Smooth muscle cell (in vitro differentiated cells): ENCODE measurements at regions not wholly inside any gene's neighbourhood (a gene's known extent, or its start where the extent isn't known, plus 50 kb on each side); places are given as distances from the start of the nearest gene placed in this dataset.
"Not testable (repeated sequence)": the region's sequence is repeated elsewhere in the genome, so short reads cannot be mapped to it uniquely, and the experiment has no call there.

ENCODE experiments used
- DNase-seq: peaks from one replicate; lab custom pipeline; 2025; ENCODE audit not compliant: unreplicated experiment; lab: John Stamatoyannopoulos, UW
- H2AFZ ChIP-seq: fragments of 200-600 bp; sonication (generic); 2 replicates; pipeline ENCODE4 v1.6.0; 2016; ENCODE audit warnings: antibody characterized with exemption, low read depth, mild to moderate bottlenecking
- H3F3A ChIP-seq: fragments of 200-600 bp; sonication (generic); 2 replicates; pipeline ENCODE4 v1.6.0; 2017; ENCODE audit warnings: antibody characterized with exemption, low read depth
- H3K27ac ChIP-seq: fragments of 200-600 bp; sonication (generic); 2 replicates; pipeline ENCODE4 v1.5.1; 2016; ENCODE audit warnings: low read depth, mild to moderate bottlenecking
- H3K27me3 ChIP-seq: fragments of 200-600 bp; sonication (generic); 2 replicates; pipeline ENCODE4 v1.6.1; 2016; ENCODE audit warnings: low read depth, mild to moderate bottlenecking
- H3K36me3 ChIP-seq: fragments of 200-600 bp; sonication (generic); 2 replicates; pipeline ENCODE4 v1.5.1; 2016; ENCODE audit warnings: low read depth
- H3K4me1 ChIP-seq: fragments of 200-600 bp; sonication (generic); 2 replicates; pipeline ENCODE4 v1.5.1; 2016; ENCODE audit warnings: low read depth
- H3K4me2 ChIP-seq: fragments of 200-600 bp; sonication (generic); 2 replicates; pipeline ENCODE4 v1.6.0; 2016; ENCODE audit warnings: mild to moderate bottlenecking
- H3K4me3 ChIP-seq: fragments of 200-600 bp; sonication (generic); 2 replicates; pipeline ENCODE4 v1.5.1; 2016; ENCODE audit warnings: mild to moderate bottlenecking
- H3K79me2 ChIP-seq: fragments of 200-600 bp; sonication (generic); 2 replicates; pipeline ENCODE4 v1.6.0; 2016; ENCODE audit warnings: low read depth, mild to moderate bottlenecking
- H3K9ac ChIP-seq: fragments of 200-600 bp; sonication (generic); 2 replicates; pipeline ENCODE4 v1.6.0; 2016; ENCODE audit warnings: low read depth
- H3K9me3 ChIP-seq: fragments of 200-600 bp; sonication (generic); replicated peaks from 2 replicates; pipeline ENCODE4 v1.5.1; 2016; ENCODE audit warnings: low read depth
- H4K20me1 ChIP-seq: fragments of 200-600 bp; sonication (generic); 2 replicates; pipeline ENCODE4 v1.6.0; 2016; ENCODE audit warnings: low read depth
- WGBS: methylation state at CpG from one replicate; pipeline ENCODE4 v1.1.7; 2016; ENCODE audit warnings: low lambda C conversion rate; 5-methylcytosine and 5-hydroxymethylcytosine counted together
- TF ChIP-seq, protein P1 (sequence below): fragments of 200-600 bp; sonication (generic); IDR thresholded peaks from 2 replicates; pipeline ENCODE4 v1.5.1; 2017; ENCODE audit warnings: borderline replicate concordance, mild to moderate bottlenecking, antibody characterized with exemption; ENCODE audit not compliant: insufficient read depth, poor library complexity, severe bottlenecking

DNA sequence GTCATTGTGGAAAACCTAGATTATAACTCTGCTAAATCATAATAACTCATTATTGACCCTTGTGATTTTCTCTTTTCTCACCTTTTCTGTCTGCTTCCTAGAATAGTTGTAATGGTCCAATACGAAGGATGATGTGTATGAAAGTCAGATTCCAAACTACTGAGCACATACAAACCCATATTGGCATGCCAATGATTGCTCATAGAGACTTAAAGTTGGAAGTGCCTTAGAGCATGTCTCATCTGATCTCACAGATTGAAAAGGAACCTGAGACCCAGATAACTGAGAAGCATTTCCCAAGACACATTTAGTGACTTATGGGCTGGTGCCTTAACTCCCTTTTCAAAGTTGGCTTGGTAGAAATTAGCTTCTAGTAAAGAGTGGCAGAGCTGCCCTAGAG is 594.3 kb downstream of the REEP3 start:
- TF ChIP-seq, protein P1, sequence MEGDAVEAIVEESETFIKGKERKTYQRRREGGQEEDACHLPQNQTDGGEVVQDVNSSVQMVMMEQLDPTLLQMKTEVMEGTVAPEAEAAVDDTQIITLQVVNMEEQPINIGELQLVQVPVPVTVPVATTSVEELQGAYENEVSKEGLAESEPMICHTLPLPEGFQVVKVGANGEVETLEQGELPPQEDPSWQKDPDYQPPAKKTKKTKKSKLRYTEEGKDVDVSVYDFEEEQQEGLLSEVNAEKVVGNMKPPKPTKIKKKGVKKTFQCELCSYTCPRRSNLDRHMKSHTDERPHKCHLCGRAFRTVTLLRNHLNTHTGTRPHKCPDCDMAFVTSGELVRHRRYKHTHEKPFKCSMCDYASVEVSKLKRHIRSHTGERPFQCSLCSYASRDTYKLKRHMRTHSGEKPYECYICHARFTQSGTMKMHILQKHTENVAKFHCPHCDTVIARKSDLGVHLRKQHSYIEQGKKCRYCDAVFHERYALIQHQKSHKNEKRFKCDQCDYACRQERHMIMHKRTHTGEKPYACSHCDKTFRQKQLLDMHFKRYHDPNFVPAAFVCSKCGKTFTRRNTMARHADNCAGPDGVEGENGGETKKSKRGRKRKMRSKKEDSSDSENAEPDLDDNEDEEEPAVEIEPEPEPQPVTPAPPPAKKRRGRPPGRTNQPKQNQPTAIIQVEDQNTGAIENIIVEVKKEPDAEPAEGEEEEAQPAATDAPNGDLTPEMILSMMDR: no peak
- no peak for DNase-seq
- WGBS: 59% methylated on average over 1 of the region's 1 CpG

DNA sequence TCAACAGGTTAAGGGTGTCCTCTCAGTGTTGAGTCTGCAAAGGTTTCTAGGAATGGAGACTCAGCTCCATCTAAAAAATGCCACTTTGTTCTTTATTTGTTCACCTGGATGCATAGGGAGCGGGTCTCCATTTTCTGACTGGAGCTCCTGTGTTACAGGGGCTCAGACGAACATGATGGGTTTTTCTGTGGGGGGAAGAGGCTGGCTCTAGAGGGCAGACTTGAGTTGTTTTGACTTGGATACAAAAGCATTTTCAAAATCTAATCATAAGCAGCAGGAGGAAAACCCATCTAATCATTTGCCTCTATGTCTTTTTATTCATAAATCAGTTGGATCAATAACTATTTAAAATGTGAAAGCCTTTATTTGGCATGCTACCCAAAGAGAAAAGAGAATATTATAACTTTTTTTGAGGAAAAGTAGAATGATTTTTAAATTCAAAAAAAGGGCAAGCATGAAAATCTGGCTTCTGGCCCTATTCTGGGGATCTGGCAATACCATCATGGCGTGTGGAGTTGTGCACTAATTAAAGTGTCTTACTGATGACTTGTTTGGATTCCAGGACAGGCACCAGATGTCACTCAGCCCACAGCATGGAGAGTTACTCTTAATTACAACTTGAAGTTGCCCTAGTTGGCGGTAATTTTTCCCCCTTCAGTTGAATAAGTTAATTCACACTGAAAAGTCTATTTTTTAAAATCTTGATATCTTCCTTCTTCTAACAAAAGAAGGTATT is 594.9 kb downstream of the REEP3 start:
- H4K20me1 ChIP-seq: no peaks in the 10 kb centered on the region
- no peak overlapping the region for H3K4me2 ChIP-seq
- H3K27ac ChIP-seq: no peak overlapping the region
- no peaks in the 10 kb centered on the region for H3K36me3 ChIP-seq
- no peaks in the 10 kb centered on the region for H3K9me3 ChIP-seq
- H3K79me2 ChIP-seq: no peaks in the 10 kb centered on the region
- H3K27me3 ChIP-seq: no peaks in the 10 kb centered on the region
- H3F3A ChIP-seq: no peaks in the 10 kb centered on the region
- TF ChIP-seq, protein P1: peak; percentile 43
- 74% methylated on average over 4 of the region's 4 CpGs for WGBS
- DNase-seq: no peak
- H3K9ac ChIP-seq: no peak overlapping the region
- no peak overlapping the region for H2AFZ ChIP-seq
- H3K4me1 ChIP-seq: no peaks in the 10 kb centered on the region
- H3K4me3 ChIP-seq: no peak overlapping the region

More for the DNA sequence above, 594.3 kb downstream of the REEP3 start:
- Histone ChIP-seq H3K27ac (no peak overlapping the region), H3K4me1 (no peaks in the 10 kb centered on the region), H3K4me3 (no peak overlapping the region), H3F3A (no peaks in the 10 kb centered on the region), H3K27me3 (no peaks in the 10 kb centered on the region), H3K4me2 (no peak overlapping the region), H3K9me3 (no peaks in the 10 kb centered on the region), H3K9ac (no peak overlapping the region), H4K20me1 (no peaks in the 10 kb centered on the region), H3K79me2 (no peaks in the 10 kb centered on the region), H2AFZ (no peak overlapping the region), H3K36me3 (no peaks in the 10 kb centered on the region)

DNA sequence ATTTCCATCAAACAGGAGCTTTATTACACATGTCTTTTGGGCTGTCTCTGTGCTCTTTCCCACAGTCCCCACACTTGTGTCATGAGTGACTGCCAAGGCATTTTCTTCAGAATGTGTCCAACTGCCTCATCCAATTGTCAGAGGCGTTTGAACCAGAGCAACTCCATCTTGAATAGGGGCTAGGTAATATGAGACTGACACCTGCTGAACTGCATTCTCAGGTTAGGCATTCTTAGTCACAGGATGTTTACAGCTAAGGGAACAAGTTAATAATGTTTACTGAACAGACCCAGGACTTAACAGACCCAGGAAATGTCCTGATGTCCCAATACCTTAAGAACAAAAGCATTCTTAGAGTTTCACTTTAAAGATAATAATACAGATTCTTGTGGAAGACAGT is 595.5 kb downstream of the REEP3 start:
- Histone ChIP-seq H4K20me1 (no peaks in the 10 kb centered on the region), H3K79me2 (no peaks in the 10 kb centered on the region), H3K36me3 (no peaks in the 10 kb centered on the region), H2AFZ (no peak overlapping the region), H3K4me2 (no peak overlapping the region), H3K27ac (no peak overlapping the region), H3K9me3 (no peaks in the 10 kb centered on the region), H3K27me3 (no peaks in the 10 kb centered on the region), H3K4me3 (no peak overlapping the region), H3K4me1 (no peaks in the 10 kb centered on the region), H3F3A (no peaks in the 10 kb centered on the region), H3K9ac (no peak overlapping the region)
- no peak for DNase-seq
- WGBS: 77% methylated on average over 1 of the region's 1 CpG
- TF ChIP-seq, protein P1: no peak

DNA sequence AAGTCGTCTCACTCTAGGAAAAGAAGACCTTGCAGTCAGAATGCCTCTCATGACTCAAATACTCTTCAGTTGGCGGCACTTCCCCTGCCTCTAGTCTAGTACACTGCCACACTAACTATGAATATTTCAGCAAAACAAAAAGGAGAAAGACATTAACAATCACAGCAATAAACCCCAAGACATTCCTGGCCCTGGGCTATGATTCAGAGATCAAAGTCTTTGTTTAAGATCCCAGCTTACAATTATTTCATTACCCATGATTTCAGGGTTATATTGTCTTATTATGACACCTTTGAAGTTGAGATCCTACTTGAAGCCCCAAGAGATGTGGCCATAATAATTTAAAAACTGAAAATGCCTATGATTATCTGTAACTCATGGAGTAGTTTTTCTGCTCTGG is 597.5 kb downstream of the REEP3 start:
- DNase-seq: no peak
- Histone ChIP-seq H3K9ac (no peak overlapping the region), H2AFZ (no peak overlapping the region), H3K4me3 (no peak overlapping the region), H4K20me1 (no peaks in the 10 kb centered on the region), H3K79me2 (no peaks in the 10 kb centered on the region), H3F3A (no peaks in the 10 kb centered on the region), H3K36me3 (no peaks in the 10 kb centered on the region), H3K27ac (no peak overlapping the region), H3K4me2 (no peak overlapping the region), H3K9me3 (no peaks in the 10 kb centered on the region), H3K4me1 (no peaks in the 10 kb centered on the region), H3K27me3 (no peaks in the 10 kb centered on the region)
- 96% methylated on average over 2 of the region's 2 CpGs for WGBS
- TF ChIP-seq, protein P1: no peak

DNA sequence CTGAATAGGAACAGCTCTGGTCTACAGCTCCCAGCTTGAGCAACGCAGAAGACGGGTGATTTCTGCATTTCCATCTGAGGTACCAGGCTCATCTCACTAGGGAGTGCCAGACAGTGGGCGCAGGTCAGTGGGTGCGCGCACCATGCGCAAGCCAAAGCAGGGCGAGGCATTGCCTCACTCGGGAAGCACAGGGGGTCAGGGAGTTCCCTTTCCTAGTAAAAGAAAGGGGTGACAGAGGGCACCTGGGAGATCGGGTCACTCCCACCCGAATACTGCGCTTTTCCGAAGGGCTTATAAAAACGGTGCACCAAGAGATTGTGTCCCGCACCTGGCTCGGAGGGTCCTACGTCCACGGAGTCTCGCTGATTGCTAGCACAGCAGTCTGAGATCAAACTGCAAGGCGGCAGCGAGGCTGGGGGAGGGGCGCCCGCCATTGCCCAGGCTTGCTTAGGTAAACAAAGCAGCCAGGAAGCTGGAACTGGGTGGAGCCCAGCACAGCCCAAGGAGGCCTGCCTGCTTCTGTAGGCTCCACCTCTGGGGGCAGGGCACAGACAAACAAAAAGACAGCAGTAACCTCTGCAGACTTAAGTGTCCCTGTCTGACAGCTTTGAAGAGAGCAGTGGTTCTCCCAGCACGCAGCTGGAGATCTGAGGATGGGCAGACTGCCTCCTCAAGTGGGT is 599.2 kb downstream of the REEP3 start:
- not testable (repeated sequence) for H3F3A ChIP-seq, H3K4me3 ChIP-seq, H3K79me2 ChIP-seq, H2AFZ ChIP-seq, H3K4me1 ChIP-seq, H3K9ac ChIP-seq, H4K20me1 ChIP-seq, H3K4me2 ChIP-seq, DNase-seq, H3K36me3 ChIP-seq, H3K27ac ChIP-seq, H3K27me3 ChIP-seq, H3K9me3 ChIP-seq
- WGBS: 93% methylated on average over 23 of the region's 23 CpGs
